GM21423 (cell line): ENCODE measurements at regions not wholly inside any gene's neighbourhood (a gene's known extent, or its start where the extent isn't known, plus 50 kb on each side); places are given as distances from the start of the nearest gene placed in this dataset.
"Not testable (repeated sequence)": the region's sequence is repeated elsewhere in the genome, so short reads cannot be mapped to it uniquely, and the experiment has no call there.

Experiments used
- ATAC-seq: cut with Tn5 transposase; IDR thresholded peaks from one replicate; pipeline ENCODE4 v1.9.1; 2021; ENCODE audit warnings: mild to moderate bottlenecking, moderate library complexity; ENCODE audit not compliant: unreplicated experiment

DNA sequence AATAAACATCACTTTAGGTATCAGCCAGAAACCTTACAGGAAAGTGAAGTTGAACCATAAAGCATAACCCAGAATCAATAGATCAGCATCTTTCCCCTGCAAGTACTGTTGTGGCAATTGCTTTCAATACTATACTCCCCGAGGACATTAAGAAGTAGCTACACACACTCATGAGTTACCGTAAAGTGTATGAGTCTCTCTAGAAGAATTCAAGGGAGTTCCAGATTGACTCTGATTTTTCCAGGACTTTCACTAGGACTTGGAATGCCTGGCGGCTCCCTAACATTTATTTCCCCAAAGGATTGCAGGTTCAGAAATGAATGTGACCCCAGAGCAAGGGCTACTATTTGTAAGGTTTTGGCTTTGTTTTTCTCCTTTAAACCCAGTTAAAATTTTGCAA lies 465.4 kb upstream of the MDGA2 start:
- ATAC-seq, result no peak

DNA sequence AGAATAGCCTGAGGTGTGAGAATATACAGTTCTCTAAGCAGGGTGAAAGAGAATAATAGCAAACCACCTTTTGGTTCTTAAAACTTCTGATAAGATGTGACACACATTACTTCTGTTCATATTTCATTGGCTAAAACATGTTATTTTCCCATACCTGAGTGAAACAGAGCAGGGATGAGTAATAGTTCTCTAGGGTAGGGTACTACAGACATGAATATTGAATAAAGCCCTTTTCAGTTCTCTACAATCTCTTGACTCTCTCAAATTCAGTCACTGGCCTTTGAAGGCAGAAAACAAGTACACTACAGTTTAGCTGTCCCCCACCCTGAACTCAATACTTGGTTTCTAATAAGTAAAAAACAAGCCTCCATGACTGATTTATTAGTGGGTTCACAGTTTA lies 454.1 kb upstream of the MDGA2 start:
- no peak for ATAC-seq

DNA sequence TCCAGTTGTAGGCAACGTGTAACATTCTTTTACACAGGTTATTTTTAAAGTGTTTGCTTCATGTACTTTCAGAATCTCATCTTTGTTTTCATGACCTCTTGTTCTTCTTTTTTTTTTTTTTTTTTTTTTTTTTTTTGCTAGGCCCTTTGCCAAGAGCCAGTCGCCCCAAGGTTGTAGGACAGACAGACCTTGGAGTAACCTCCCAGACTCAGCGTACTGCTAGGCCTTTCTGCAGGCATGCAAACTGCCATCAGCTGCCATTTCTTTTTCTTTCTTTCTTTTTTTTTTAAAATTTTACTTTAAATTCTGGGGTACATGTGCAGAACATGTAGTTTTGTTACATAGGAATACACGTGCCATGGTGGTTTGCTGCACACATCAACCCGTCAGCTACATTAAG lies 452.3 kb upstream of the MDGA2 start:
- ATAC-seq, result no peak

DNA sequence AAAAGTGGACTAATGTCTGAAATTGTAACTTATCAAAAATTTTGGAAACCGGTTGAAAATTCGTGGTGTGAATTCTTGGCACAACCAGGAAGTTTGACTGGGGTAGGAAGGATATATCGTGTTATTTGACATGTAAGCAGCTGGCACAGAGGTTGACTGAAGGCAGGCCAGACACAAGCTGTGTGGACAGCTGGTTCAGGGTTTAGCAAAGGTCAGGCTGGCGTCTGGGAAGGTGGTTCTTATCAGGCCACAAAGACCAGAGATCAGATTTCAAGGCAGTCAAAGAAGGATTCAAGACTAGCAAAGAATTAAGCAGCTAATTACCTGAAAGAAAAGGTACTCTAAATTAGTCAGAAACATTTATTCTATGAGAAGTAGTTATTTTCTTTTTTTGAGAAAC lies 450.2 kb upstream of the MDGA2 start:
- no peak for ATAC-seq

DNA sequence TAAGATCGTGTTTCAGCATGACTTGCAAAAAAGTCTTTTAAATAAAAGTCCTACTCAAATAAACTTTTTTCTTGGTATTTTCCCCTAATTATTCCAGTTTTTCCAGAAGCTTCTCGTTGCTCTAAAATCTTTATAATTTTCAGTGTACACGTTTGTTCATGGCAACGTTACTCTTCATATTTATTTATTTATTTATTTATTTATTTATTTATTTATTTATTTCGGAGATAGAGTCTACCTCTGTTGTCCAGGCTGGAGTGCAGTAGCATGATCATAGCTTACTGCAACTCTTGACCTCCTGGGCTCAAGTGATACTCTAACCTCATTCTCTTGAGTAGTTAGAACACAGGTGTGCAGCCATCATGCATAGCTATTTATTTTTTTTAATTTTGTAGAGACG lies 438.3 kb upstream of the MDGA2 start:
- no peak for ATAC-seq

DNA sequence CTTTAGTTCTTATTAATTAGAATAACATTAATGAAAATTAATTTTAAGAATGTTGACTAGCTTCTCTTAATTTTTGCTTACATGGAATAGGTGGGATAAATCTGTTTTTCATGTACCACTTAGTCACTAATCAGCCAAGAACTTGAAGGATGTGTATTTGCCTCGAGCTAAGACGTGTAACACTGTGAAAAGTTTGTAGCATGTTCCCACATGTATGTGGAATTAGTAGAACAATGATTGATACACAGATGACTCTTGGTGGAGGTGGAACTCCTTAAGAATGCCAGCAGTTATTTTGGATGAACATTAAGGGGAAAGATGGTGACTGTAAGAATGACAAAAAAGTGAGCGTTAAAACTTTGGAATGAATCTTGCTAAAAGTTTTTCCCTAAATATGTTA lies 435.7 kb upstream of the MDGA2 start:
- ATAC-seq, result no peak

DNA sequence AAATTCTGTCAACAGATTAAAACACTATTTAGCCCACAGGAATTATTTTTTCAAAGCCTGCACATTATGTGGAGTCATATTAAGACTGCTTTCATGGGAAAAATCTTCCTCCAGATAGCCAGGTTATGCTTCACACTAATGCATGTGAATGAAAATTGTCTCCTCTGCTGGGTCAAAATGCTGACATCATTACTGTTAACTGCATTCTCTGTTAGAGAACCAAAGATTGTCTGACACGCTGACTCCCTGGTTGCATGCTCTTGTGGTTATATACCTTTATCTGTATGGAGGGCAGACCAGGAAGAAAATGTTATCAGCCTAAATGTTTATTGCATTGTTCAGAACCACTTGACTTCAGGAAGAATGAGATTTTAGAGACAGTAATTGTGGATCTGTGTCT lies 432.2 kb upstream of the MDGA2 start:
- no peak for ATAC-seq

DNA sequence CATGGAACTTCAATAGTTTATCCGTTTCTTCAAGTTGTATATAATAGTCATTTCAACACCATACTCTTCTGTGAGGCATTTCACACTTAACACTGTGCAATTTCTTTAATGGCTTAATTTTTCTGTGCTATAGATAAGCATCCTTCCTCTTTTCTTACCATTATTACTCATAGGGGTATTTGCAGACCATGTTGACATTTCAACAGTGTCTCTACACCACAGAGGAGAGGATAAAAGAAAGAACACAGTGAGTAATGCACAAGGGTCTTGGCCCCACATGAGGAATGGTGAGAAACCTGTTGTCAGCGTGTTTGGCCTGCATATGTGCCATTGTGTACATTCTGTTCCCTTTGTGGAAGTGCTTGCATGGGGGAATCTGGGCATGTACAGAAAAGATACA lies 421.5 kb upstream of the MDGA2 start:
- no peak for ATAC-seq

DNA sequence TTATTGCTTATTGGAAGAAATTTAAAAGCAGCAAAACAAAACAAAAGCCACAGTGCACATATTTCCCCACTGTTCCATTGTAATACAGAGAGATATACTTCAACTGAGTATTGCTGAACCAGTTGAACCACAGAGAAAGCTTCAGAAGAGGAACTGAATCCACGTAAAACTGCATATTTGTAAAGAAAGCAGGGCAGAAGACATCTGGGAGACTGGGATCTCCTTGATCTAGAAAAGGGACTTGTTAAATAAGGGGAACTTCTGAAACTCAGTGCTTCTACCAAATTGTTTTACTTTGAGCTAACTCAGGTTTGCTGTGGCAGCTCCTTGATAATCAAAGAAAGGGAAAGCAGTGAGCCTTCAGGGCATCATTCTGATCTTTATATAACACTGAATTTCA lies 411.1 kb upstream of the MDGA2 start:
- no peak for ATAC-seq

DNA sequence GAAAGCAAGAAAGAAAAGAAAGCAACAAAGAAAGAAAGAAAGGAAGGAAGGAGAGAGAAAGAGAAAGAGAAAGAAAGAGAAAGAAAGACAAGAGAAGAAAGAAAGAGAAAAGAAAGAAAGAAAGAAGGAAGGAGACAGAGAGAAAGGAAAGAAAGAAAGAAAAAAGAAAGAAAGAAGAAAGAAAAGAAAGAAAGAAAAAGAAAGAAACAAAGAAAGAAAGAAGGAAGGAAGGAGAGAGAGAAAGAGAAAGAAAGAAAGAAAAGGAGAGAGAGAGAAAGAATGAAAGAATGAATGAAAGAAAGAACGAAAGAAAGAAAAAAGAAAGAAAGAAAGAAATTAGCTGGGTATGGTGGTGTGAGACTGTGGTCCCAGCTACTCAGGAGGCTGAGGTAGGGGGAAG lies 400.1 kb upstream of the MDGA2 start:
- ATAC-seq, result no peak

DNA sequence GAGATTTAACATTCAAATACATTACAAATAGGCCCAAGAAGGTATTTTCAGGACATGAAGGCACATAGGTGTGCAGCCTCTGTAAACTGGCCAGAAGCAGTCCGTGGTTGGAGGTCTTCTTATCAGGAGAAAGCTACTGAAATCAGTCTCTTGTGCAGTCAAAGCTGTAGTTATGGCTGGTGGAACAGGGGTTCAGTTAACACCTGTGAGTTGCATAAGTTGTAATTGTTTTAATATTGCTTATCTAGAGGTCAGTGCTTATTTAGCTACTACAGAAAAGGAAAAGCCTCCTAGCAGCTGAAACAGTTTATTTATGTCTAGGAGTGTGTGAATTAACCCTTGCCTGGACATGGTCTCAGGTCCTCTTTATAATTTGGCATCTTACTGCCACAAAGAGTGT lies 377.6 kb upstream of the MDGA2 start:
- ATAC-seq, result no peak

DNA sequence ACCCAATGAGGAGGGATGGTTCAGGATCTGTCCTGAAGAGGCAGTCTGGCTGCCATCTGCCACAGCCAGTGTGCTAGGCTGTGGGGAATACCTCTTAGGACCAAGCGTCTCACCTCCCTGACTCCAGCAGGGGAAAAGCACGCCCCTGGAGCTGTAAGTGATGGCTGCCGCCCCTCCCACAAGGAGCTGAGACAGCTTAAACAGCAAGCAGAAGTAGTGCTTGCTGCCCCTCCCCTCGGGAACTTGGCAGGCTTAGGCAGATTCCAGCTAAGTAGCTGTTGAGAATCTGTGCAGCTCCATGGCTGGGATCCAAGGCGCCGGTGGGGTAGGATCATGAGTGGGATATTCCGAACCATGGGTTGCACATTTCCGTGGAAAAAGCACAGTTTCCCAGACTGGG lies 360.4 kb upstream of the MDGA2 start:
- ATAC-seq, result no peak

DNA sequence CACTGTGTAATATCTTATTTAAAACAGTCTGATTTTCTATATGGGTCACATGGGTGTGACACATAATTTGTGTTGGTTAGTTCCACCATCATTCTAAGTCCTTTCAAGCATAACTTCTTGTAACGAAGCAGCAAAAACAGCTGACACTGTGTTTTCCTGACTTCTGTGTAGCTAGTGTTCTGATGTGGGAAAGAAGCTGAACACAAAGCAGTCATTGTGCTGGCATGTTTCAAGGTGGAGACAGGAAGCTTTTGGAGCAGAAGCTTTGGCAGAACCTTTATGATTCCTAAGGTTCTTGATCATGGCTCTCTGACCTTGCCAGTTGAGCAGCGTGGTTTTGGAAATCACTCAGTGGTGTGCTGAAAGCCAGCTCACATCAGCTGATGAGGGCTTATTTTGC lies 351.7 kb upstream of the MDGA2 start:
- no peak for ATAC-seq

DNA sequence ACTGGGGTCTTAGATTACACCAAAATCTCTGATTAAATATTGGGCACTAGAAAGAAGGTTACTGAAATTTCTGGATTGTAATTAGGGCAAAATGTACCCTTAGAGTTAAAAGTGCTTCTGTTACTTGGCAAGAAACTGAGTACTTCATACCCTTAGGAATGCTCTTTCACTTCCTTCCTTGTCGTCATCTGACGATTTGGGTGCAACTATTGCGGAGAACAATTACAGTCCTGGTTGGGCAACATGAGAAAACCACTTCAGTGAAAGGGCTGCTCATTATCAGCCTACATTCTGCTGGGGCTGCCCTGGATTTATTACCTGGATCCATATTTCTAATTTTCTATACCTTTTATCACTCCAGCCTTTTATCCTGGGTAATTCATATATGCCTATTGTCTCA lies 348.5 kb upstream of the MDGA2 start:
- ATAC-seq, result no peak

DNA sequence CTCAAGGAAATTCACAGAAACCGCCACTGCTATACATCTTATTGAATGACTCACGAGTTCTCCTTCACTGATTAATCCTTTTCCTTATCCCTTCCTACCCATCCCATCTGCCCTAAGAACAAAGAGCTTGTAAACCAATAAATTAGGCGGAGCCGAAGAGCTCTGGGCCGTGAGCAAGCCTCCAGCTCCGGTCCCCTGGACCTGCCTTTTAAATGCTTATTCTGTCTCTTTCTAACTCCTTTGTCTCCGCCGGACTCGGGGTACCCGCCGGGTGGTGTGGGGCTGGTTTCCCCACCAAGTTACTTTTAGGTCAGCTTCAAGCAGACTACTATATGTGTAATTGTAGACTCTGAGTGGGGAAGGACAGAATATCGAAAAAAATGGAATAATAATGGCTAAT lies 336.1 kb upstream of the MDGA2 start:
- ATAC-seq, result not testable (repeated sequence)

DNA sequence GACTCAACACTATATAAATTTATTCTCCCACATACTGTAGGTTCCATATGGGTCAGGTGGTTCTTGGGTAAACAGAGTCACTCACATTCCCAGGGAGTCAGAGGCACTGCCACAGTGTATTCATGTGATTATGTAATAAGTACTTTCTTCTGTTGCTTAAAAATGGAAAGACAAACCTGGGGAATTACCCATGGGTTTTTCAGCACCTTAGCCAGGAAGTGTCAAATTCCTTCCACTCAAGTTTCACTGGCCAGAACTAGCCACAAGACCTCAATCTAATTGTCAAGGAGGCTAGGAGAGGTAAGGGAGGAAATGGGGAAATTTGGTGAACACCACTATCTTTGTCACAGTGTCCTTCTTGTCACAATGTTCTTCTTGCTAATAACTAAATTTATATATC lies 333.2 kb upstream of the MDGA2 start:
- ATAC-seq, result no peak

DNA sequence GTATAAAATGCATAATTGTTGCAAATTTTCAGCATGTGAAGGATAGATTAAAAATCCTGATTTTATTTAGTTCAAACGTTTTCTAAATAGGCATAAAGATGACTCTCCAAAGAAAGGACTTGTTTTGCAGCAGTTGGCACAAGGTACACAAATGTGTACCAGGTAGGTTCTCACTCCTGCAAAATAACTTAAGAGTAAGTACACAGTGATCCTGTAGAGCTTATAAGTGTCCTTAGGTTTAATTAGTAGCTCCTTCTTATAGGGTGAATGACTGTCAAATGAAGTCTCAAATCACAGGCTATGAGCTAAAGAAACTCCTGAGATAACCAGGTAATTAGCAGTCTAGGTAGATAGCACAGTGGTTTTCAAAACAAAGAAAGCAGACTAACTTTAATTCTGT lies 330.6 kb upstream of the MDGA2 start:
- no peak for ATAC-seq

DNA sequence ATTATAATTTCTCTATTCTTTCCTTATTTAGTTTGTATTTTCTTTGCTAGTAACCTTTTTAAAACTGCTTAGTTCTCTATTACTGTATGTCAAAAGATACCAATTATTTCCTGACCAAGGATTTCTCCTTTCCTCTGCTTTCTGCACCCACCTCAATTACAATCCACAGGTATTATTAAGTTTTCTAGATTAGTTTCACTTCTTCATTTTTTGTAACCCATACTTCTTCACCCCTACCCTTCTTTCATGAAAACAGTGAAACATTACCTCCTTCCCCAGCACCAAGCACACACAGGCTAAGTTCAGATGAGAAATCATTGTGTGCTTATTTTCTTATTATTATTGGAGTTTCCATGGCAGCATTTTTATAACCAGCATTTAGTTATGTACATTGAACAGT lies 318.5 kb upstream of the MDGA2 start:
- no peak for ATAC-seq

DNA sequence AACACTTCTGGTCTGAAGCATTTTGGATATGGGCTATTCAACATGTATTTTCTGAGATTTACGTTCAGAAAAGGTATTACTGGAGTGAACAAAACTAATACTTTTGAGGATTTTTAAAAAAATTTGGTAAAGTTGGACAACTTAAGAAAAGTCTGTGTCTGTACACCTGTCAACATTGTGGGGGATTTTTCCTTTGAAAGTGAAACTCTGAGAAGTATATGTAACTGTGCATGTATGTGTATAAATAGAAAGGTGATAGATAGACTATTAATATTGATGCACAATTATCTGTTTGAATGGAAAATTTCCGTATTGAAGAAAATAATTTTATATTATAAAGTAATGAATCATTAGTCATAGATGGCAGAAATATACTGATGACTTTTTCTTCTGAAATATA lies 312.8 kb upstream of the MDGA2 start:
- no peak for ATAC-seq

DNA sequence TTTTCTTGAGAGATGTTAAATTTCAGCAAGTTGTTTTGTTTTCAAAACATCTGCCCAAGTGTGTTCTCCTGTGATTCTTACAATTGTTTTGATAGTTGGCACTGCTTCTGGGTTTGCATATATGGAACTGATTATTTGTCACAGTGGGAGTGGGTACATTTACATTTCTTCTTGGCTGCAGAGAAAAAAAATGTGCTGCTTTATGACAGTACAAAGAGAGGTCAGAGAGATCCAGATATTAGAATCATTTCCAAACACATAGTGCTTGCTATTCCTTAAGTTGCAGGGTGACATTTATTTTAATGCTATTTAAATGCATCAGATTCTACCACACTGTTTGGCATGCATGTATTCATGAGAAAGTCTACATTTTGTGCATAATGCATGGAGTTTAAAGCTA lies 303.5 kb upstream of the MDGA2 start:
- ATAC-seq, result no peak

DNA sequence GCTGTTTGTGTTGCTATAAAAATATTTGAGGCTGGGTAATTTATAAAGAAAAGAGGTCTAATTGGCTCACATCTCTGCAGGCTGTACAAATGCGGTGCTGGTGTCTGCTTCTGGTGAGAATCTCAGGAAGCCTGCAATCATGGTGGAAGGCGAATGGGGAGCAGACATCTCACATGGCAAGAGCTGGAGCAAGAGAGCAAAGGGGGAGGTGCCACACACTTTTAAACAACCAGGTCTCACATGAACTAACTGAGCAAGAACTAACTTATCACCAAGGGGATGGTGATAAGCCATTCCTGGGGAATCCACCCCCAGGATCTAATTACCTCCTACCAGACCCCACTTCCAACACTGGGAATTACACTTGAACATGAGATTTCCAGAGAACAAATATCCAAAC lies 300.7 kb upstream of the MDGA2 start:
- ATAC-seq, result no peak

DNA sequence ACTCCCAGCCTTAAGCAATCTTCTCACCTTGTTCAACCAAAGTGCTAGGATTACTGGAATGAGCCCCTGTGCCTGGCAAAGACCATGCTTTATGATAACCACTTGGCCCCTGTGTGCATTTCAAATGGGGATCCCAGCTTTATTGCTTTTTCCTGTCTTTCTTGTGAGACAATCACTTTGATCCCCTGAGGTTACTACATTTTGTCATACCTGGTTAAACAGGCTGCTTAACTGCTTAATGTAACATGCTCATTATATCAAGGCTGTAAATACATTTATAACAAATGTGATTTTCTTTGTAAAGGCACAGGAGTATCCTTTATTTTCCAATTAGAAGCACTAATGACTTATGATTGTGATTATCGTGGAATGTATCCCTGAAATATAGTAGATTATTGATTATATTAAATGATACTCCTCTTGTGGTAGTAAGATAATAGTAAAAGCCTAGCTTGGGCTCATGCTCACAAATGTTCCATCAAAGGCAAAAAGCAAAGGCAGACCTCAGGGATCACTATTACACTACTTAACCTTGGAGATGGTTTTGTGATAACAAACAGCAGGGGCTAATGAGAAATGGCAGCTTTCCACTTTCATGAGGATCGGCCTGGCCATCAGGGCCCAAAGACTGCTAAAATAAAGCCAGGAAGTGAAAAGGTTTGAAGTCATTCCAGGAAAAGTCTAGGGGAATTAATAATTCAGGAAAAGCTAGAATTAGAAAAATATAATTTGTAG lies 290.8 kb upstream of the MDGA2 start:
- no peak for ATAC-seq

DNA sequence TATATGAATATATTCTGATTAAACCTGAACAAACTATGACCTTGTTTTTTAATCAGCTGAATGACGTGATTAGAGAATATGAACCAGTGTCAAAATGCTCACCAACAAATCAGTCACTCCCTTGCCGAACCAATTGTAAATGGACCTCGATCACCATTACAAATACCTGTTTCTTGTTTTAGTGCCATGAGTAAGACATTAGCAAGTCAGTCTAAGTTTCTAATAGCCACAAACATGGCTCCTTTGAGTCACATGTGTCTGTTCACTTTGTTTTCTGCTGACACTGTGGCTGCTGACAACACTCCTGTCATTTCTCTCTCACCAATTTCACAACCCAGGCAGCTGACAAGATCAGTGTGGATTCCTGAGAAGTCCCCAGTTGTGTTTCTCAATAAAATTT lies 286.2 kb upstream of the MDGA2 start:
- ATAC-seq, result no peak

DNA sequence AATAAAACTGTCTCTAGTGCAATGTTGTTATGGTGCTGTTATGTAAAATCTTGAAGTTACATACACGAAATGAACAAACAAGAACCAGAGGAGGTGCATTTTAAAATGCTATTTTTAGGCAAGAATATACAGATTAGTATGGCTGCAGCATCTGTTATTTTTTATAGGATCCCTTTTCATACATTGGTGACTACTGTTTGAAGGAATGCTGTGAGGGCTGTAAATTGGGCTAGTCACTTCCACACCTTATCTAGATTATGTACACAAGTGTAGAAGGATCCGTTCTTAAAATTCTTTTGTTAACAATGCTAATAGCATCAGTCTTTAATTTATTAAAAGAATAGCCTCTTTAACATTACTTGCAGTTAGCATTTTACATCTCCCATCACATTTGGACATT lies 284.3 kb upstream of the MDGA2 start:
- no peak for ATAC-seq
